IMR-90 (cell line): ENCODE measurements at regions not wholly inside any gene's neighbourhood (a gene's known extent, or its start where the extent isn't known, plus 50 kb on each side); places are given as distances from the start of the nearest gene placed in this dataset.

Source experiments
- CTCF ChIP-seq: conservative IDR thresholded peaks from 2 replicates; pipeline ENCODE4 v1.5.1; 2012; ENCODE audit warnings: mild to moderate bottlenecking, low read depth, low read length, improper control_type of control experiment
- MXI1 ChIP-seq: IDR thresholded peaks from 2 replicates; pipeline ENCODE4 v1.6.1; 2012; ENCODE audit warnings: low read depth, mild to moderate bottlenecking, low read length, moderate library complexity, borderline replicate concordance
- POLR2A ChIP-seq: IDR thresholded peaks from 2 replicates; pipeline ENCODE4 v1.6.1; 2012; ENCODE audit warnings: mild to moderate bottlenecking, low read depth, low read length
- RCOR1 ChIP-seq: IDR thresholded peaks from 2 replicates; pipeline ENCODE4 v1.6.1; 2012; ENCODE audit warnings: mild to moderate bottlenecking, low read length, improper control_type of control experiment; ENCODE audit not compliant: insufficient replicate concordance
- SMC3 ChIP-seq: fragments of 150-350 bp; IDR thresholded peaks from 2 replicates; pipeline ENCODE4 v1.6.1; 2016; ENCODE audit warnings: low read depth, mild to moderate bottlenecking, antibody characterized with exemption, low read length, moderate library complexity

GRCh38 chr12:127237151-127237550 is 1029.8 kb upstream of the TMEM132C start:
- TF ChIP-seq CTCF (no peak), SMC3 (no peak), MXI1 (no peak), POLR2A (no peak), RCOR1 (no peak)
